ENCODE measurements at regions not wholly inside any gene's neighbourhood (a gene's known extent, or its start where the extent isn't known, plus 50 kb on each side); places are given as distances from the start of the nearest gene placed in this dataset.

GRCh38 chr17:77836557-77837041, 121.9 kb upstream of the TNRC6C start:
- no peak for TF ChIP-seq CTCF (IDR thresholded peaks at IDR 0.05)
- TF ChIP-seq POLR2A (IDR thresholded peaks at IDR 0.05): no peak
